GM23338 (cell line): ENCODE measurements at regions not wholly inside any gene's neighbourhood (a gene's known extent, or its start where the extent isn't known, plus 50 kb on each side); places are given as distances from the start of the nearest gene placed in this dataset.

Source experiments
- ATAC-seq: fragments of 200-7000 bp; cut with Tn5 transposase; 3 replicates; pipeline ENCODE4 v1.9.1; 2020
- DNase-seq: peaks from one replicate; pipeline ENCODE4 v3.0.0-alpha.2; 2015; ENCODE audit warnings: low spot score
- H2AFZ ChIP-seq: fragments of 200-600 bp; sonication (generic); 2 replicates; pipeline ENCODE4 v1.8.0; 2016; ENCODE audit warnings: antibody characterized with exemption, mild to moderate bottlenecking, moderate library complexity
- H3F3A ChIP-seq: fragments of 200-600 bp; sonication (generic); replicated peaks from 2 replicates; pipeline ENCODE4 v1.8.0; 2017; ENCODE audit warnings: antibody characterized with exemption, mixed run types, low read depth
- H3K27ac ChIP-seq: fragments of 200-600 bp; sonication (generic); 2 replicates; pipeline ENCODE4 v1.6.1; 2016; ENCODE audit warnings: low read depth
- H3K27me3 ChIP-seq: fragments of 200-600 bp; sonication (generic); 2 replicates; pipeline ENCODE4 v1.8.0; 2016; ENCODE audit warnings: mild to moderate bottlenecking, mixed run types, moderate library complexity; ENCODE audit not compliant: insufficient read depth
- H3K36me3 ChIP-seq: fragments of 200-600 bp; sonication (generic); 2 replicates; pipeline ENCODE4 v1.8.0; 2016; ENCODE audit warnings: mild to moderate bottlenecking; ENCODE audit not compliant: insufficient read depth
- H3K4me1 ChIP-seq: fragments of 200-600 bp; sonication (generic); 2 replicates; pipeline ENCODE4 v1.8.0; 2016; ENCODE audit warnings: mild to moderate bottlenecking, moderate library complexity; ENCODE audit not compliant: insufficient read depth
- H3K4me2 ChIP-seq: fragments of 200-600 bp; sonication (generic); 2 replicates; pipeline ENCODE4 v1.7.1; 2017; ENCODE audit warnings: mixed run types
- H3K4me3 ChIP-seq: fragments of 200-600 bp; sonication (generic); 2 replicates; pipeline ENCODE4 v1.6.1; 2016; ENCODE audit warnings: mixed run types
- H3K79me2 ChIP-seq: fragments of 200-600 bp; sonication (generic); replicated peaks from 2 replicates; pipeline ENCODE4 v1.8.0; 2017; ENCODE audit warnings: mild to moderate bottlenecking; ENCODE audit not compliant: insufficient read depth
- H3K9me2 ChIP-seq: fragments of 200-600 bp; sonication (generic); 2 replicates; pipeline ENCODE4 v1.8.0; 2017; ENCODE audit not compliant: insufficient read depth
- H4K20me1 ChIP-seq: fragments of 200-600 bp; sonication (generic); replicated peaks from 2 replicates; pipeline ENCODE4 v1.8.0; 2017; ENCODE audit warnings: mild to moderate bottlenecking; ENCODE audit not compliant: insufficient read depth
- H3K27ac Mint-ChIP-seq: 2 replicates; pipeline ENCODE4 v1.8.0; 2020; ENCODE audit warnings: inconsistent platforms, mild to moderate bottlenecking, moderate library complexity, mixed read lengths
- H3K27me3 Mint-ChIP-seq: 3 replicates; pipeline ENCODE4 v1.8.0; 2022; ENCODE audit warnings: low read depth, mild to moderate bottlenecking, moderate library complexity, mixed read lengths, inconsistent platforms; ENCODE audit not compliant: insufficient read depth, poor library complexity
- H3K36me3 Mint-ChIP-seq: 3 replicates; pipeline ENCODE4 v1.8.0; 2021; ENCODE audit warnings: low read depth, mild to moderate bottlenecking, inconsistent platforms, moderate library complexity, mixed read lengths
- H3K4me1 Mint-ChIP-seq: 3 replicates; pipeline ENCODE4 v1.8.0; 2020; ENCODE audit warnings: mild to moderate bottlenecking, inconsistent platforms, mixed read lengths
- H3K4me3 Mint-ChIP-seq: 3 replicates; pipeline ENCODE4 v1.8.0; 2021; ENCODE audit warnings: moderate library complexity, mild to moderate bottlenecking, inconsistent platforms, mixed read lengths
- H3K9me3 Mint-ChIP-seq: 3 replicates; pipeline ENCODE4 v1.8.0; 2020; ENCODE audit warnings: moderate library complexity, mild to moderate bottlenecking, inconsistent platforms, mixed read lengths
- CREB1 ChIP-seq: fragments of 250-450 bp; sonication (Bioruptor Pico); IDR thresholded peaks from 2 replicates; pipeline ENCODE4 v1.5.0; 2020; ENCODE audit warnings: low read depth, mild to moderate bottlenecking, moderate library complexity
- CTCF ChIP-seq, 2 experiments: fragments of 200-600 bp in 1 of 2; sonication (generic) in 1 of 2; conservative IDR thresholded peaks; 2 replicates each; pipeline versions ENCODE4 v1.5.1 to v1.6.1; 2016 to 2017; ENCODE audit warnings: antibody characterized with exemption in 2 of 2, low read depth in 2 of 2, mild to moderate bottlenecking in 2 of 2, moderate library complexity in 1 of 2
- ETS1 ChIP-seq: IDR thresholded peaks from 2 replicates; pipeline ENCODE4 v1.6.1; 2016; ENCODE audit warnings: antibody characterized with exemption
- EZH2 ChIP-seq: fragments of 200-600 bp; sonication (generic); IDR thresholded peaks from one replicate; pipeline ENCODE4 v1.8.0; 2017; ENCODE audit warnings: antibody characterized with exemption, mild to moderate bottlenecking, low read depth; ENCODE audit not compliant: unreplicated experiment
- EZH2phosphoT487 ChIP-seq: fragments of 200-600 bp; sonication (generic); IDR thresholded peaks from one replicate; pipeline ENCODE4 v1.8.1; 2018; ENCODE audit warnings: antibody characterized with exemption; ENCODE audit not compliant: unreplicated experiment
- JUNB ChIP-seq: IDR thresholded peaks from one replicate; pipeline ENCODE4 v1.6.1; 2016; ENCODE audit warnings: antibody characterized with exemption; ENCODE audit not compliant: unreplicated experiment
- NANOG ChIP-seq: IDR thresholded peaks from 2 replicates; pipeline ENCODE4 v1.6.1; 2016; ENCODE audit warnings: antibody characterized with exemption, borderline replicate concordance
- POLR2AphosphoS5 ChIP-seq: IDR thresholded peaks from 2 replicates; pipeline ENCODE4 v1.6.1; 2016; ENCODE audit warnings: antibody characterized with exemption, low read depth
- REST ChIP-seq: IDR thresholded peaks from one replicate; pipeline ENCODE4 v1.6.1; 2018; ENCODE audit warnings: antibody characterized with exemption; ENCODE audit not compliant: unreplicated experiment
- STAT1 ChIP-seq: IDR thresholded peaks from one replicate; pipeline ENCODE4 v1.6.1; 2016; ENCODE audit warnings: antibody characterized with exemption; ENCODE audit not compliant: unreplicated experiment
- ZNF331 ChIP-seq: fragments of 250-450 bp; sonication (Bioruptor Pico); IDR thresholded peaks from 2 replicates; pipeline ENCODE4 v1.5.0; 2020; ENCODE audit warnings: low read depth, mild to moderate bottlenecking, moderate library complexity
- ZNF462 ChIP-seq: fragments of 250-450 bp; sonication (Bioruptor Pico); IDR thresholded peaks from 2 replicates; pipeline ENCODE4 v1.5.0; 2020; ENCODE audit warnings: mild to moderate bottlenecking, moderate library complexity

GRCh38 chr5:57627661-57628060, 145.1 kb upstream of the ACTBL2 start (continued):
- TF ChIP-seq ZNF462 (CRISPR knock-in tag) = no peak
- no peak for TF ChIP-seq JUNB

GRCh38 chr5:57626703-57627102, 144.1 kb upstream of the ACTBL2 start:
- Histone ChIP-seq H3K36me3 (no peaks in the 10 kb centered on the region), H3K27ac (no peak overlapping the region), H3K27me3 (no peaks in the 10 kb centered on the region), H3K9me2 (no peaks in the 10 kb centered on the region), H3K4me3 (no peak overlapping the region), H4K20me1 (no peaks in the 10 kb centered on the region), H3K4me1 (no peaks in the 10 kb centered on the region), H3K4me2 (no peak overlapping the region), H3F3A (no peaks in the 10 kb centered on the region), H3K79me2 (no peaks in the 10 kb centered on the region), H2AFZ (no peak overlapping the region)
- H3K27ac Mint-ChIP-seq = no peak overlapping the region
- H3K4me1 Mint-ChIP-seq = no peaks in the 10 kb centered on the region
- no peak for DNase-seq
- no peak for ATAC-seq
- H3K36me3 Mint-ChIP-seq = no peaks in the 10 kb centered on the region
- H3K4me3 Mint-ChIP-seq = no peak overlapping the region
- H3K27me3 Mint-ChIP-seq = no peaks in the 10 kb centered on the region
- no peaks in the 10 kb centered on the region for H3K9me3 Mint-ChIP-seq
- TF ChIP-seq CREB1 (CRISPR knock-in tag) (no peak), REST (no peak), STAT1 (no peak), JUNB (no peak), EZH2phosphoT487 (no peak), POLR2AphosphoS5 (no peak), NANOG (no peak), ZNF331 (CRISPR knock-in tag) (no peak), EZH2 (no peak), CTCF (conservative IDR thresholded peaks at IDR 0.05; ENCODE audit: low read depth in 2 of 2) (no peak), ETS1 (no peak)
